Prostate gland (tissue), 2 donors: ENCODE measurements at regions not wholly inside any gene's neighbourhood (a gene's known extent, or its start where the extent isn't known, plus 50 kb on each side); places are given as distances from the start of the nearest gene placed in this dataset.

ENCODE experiments used
- DNase-seq: peaks from one replicate; pipeline ENCODE4 v3.0.0-alpha.2; 2019; ENCODE audit warnings: low spot score
- H3K27ac ChIP-seq, 2 donors: fragments of 200-600 bp; sonication (generic); 2 replicates each; pipeline ENCODE4 v1.5.1; 2017 to 2019
- H3K27me3 ChIP-seq: fragments of 200-600 bp; sonication (generic); replicated peaks from 2 replicates; pipeline ENCODE4 v1.5.1; 2019; ENCODE audit not compliant: insufficient read depth
- H3K36me3 ChIP-seq, 2 donors: fragments of 200-600 bp; sonication (generic); 1 replicate in 1 of 2; 2 replicates in 1 of 2; pipeline versions ENCODE4 v1.5.1 to v1.8.1; 2017 to 2019
- H3K4me1 ChIP-seq: fragments of 200-600 bp; sonication (generic); replicated peaks from 2 replicates; pipeline ENCODE4 v1.5.1; 2019
- H3K4me3 ChIP-seq, 2 donors: fragments of 200-600 bp; sonication (generic); 2 replicates each; pipeline ENCODE4 v1.5.1; 2017 to 2019
- H3K9me3 ChIP-seq: fragments of 200-600 bp; sonication (generic); 2 replicates; pipeline ENCODE4 v1.5.1; 2017
- POLR2A ChIP-seq: fragments of 450-650 bp; IDR thresholded peaks from one replicate; pipeline ENCODE4 v1.6.1; 2016; ENCODE audit warnings: antibody characterized with exemption, mild to moderate bottlenecking
- POLR2AphosphoS5 ChIP-seq: sonication (generic); formaldehyde crosslinking; IDR thresholded peaks from one replicate; pipeline ENCODE4 v1.6.1; 2017; ENCODE audit warnings: antibody characterized with exemption
- WGBS: methylation state at CpG from one replicate; pipeline ENCODE4 v1.1.5; 2018; 5-methylcytosine and 5-hydroxymethylcytosine counted together
- intact Hi-C: fragments of 100-400 bp; cut with DNase I; formaldehyde crosslinking; loops from one replicate; pipeline ENCODE4 v1.14.2; 2022
- TF ChIP-seq, protein P1 (sequence below), 4 experiments: fragments of 200-600 bp in 2 of 4; fragments of 450-650 bp in 2 of 4; sonication (generic) in 2 of 4; IDR thresholded peaks; 1 replicate in 3 of 4; 2 replicates in 1 of 4; pipeline ENCODE4 v1.5.1; 2016 to 2019; ENCODE audit warnings: antibody characterized with exemption in 4 of 4, mild to moderate bottlenecking in 2 of 4, moderate library complexity in 2 of 4

DNA sequence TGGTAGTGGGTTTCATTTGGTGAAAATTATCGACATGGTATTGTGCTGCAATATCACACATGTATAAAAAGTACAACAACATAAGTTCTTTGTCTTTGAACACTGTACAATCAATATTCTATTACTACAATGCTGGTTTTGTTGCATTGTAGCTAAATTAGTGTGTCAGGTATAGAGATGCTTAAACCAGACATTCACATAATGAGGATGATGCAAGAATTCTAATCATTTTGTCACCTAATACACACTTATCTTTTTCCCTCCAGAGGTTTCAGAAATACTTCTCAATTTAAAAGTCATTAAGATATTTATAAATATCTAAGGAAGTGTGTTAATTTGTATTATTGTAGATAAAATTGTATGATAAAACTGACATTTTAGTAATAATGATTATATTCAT lies 174.8 kb upstream of the MAN1A1 start:
- H3K4me1 ChIP-seq, result no peaks in the 10 kb centered on the region
- no peak overlapping the region for H3K27ac ChIP-seq
- DNase-seq, result no peak
- H3K36me3 ChIP-seq, result no peaks in the 10 kb centered on the region
- H3K4me3 ChIP-seq, result no peak overlapping the region
- 83% methylated on average over 1 of the region's 1 CpG for WGBS
- intact Hi-C loops, result no loop called here
- TF ChIP-seq, protein P1, sequence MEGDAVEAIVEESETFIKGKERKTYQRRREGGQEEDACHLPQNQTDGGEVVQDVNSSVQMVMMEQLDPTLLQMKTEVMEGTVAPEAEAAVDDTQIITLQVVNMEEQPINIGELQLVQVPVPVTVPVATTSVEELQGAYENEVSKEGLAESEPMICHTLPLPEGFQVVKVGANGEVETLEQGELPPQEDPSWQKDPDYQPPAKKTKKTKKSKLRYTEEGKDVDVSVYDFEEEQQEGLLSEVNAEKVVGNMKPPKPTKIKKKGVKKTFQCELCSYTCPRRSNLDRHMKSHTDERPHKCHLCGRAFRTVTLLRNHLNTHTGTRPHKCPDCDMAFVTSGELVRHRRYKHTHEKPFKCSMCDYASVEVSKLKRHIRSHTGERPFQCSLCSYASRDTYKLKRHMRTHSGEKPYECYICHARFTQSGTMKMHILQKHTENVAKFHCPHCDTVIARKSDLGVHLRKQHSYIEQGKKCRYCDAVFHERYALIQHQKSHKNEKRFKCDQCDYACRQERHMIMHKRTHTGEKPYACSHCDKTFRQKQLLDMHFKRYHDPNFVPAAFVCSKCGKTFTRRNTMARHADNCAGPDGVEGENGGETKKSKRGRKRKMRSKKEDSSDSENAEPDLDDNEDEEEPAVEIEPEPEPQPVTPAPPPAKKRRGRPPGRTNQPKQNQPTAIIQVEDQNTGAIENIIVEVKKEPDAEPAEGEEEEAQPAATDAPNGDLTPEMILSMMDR (IDR thresholded peaks at IDR 0.05), result no peak
- TF ChIP-seq POLR2A (no peak), POLR2AphosphoS5 (no peak)
- no peaks in the 10 kb centered on the region for H3K27me3 ChIP-seq
- H3K9me3 ChIP-seq, result no peaks in the 10 kb centered on the region

DNA sequence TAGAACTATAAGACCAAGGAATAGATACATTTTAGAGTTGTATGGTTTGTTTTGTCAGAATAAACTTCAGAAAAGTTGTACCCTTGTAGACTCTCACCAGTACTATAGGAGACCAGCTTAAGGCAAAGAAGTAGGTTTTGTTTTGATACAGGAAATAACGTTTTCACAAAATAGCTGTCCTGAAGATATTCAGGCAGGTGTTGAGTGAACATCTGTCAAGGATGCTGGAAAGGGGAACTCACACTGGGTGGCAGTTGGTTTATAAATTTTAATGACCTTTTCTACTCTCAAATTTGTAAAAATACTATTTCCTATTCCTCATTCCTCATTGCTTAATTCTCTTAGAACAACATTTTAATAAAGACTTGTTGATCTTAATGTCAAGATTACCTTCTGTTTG lies 174.0 kb upstream of the MAN1A1 start:
- TF ChIP-seq, protein P1 (IDR thresholded peaks at IDR 0.05), result no peak
- TF ChIP-seq POLR2AphosphoS5 (no peak), POLR2A (no peak)
- no peak for DNase-seq
- no peak overlapping the region for H3K27ac ChIP-seq
- no peak overlapping the region for H3K4me3 ChIP-seq
- no peaks in the 10 kb centered on the region for H3K4me1 ChIP-seq
- H3K36me3 ChIP-seq, result no peaks in the 10 kb centered on the region
- WGBS, result 68% methylated on average over 1 of the region's 1 CpG
- no peaks in the 10 kb centered on the region for H3K27me3 ChIP-seq
- intact Hi-C loops, result no loop called here
- H3K9me3 ChIP-seq, result no peaks in the 10 kb centered on the region

DNA sequence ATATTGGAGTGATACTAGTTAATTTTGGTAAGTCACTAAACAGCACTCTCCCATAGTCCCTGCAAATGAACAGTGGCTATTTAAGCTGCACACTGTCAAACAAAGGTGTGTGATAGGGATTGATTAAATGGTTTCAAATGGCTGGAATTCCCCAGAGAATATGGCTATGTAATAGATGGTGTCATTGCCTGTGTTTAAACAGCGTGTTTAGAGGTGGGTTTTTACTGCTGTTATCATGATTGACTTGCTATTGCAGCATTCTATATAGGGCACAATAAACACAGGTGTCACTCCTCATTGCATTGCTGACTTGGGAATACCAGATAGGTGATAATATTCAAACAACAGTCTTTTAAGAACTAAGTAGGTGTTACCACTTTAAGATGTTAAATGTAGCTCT lies 171.7 kb upstream of the MAN1A1 start:
- WGBS, result 74% methylated on average over 1 of the region's 1 CpG

DNA sequence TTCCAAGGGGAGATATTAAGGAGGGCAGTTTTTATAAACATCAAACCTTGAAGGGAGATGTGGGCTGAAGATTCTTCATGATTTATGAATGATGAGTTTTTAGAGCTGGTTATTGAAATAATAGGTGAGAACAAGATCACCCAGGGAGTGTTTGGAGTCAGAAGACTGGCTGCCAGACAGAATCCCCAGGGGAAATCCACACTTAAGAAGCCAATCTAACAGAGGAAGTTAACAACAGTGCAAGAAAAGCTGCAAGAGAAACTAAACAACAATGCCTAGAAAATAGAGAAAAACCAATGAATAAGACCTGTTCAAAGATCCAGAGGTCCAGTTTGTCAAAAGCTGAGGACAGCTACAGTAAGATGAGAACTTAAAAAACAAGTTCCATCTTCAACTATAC lies 167.9 kb upstream of the MAN1A1 start:
- Histone ChIP-seq H3K36me3 (no peaks in the 10 kb centered on the region), H3K4me1 (no peaks in the 10 kb centered on the region), H3K9me3 (no peaks in the 10 kb centered on the region), H3K4me3 (no peak overlapping the region), H3K27ac (no peak overlapping the region), H3K27me3 (no peaks in the 10 kb centered on the region)
- TF ChIP-seq POLR2AphosphoS5, result no peak
- intact Hi-C loops, result no loop called here
- DNase-seq, result no peak

More for the DNA sequence above, 171.7 kb upstream of the MAN1A1 start:
- intact Hi-C loops, result no loop called here
- Histone ChIP-seq H3K27me3 (no peaks in the 10 kb centered on the region), H3K36me3 (no peaks in the 10 kb centered on the region), H3K4me3 (no peak overlapping the region), H3K27ac (no peak overlapping the region), H3K9me3 (no peaks in the 10 kb centered on the region), H3K4me1 (no peaks in the 10 kb centered on the region)
- TF ChIP-seq POLR2AphosphoS5 (no peak), POLR2A (no peak)
- TF ChIP-seq, protein P1 (IDR thresholded peaks at IDR 0.05), result no peak
- no peak for DNase-seq

DNA sequence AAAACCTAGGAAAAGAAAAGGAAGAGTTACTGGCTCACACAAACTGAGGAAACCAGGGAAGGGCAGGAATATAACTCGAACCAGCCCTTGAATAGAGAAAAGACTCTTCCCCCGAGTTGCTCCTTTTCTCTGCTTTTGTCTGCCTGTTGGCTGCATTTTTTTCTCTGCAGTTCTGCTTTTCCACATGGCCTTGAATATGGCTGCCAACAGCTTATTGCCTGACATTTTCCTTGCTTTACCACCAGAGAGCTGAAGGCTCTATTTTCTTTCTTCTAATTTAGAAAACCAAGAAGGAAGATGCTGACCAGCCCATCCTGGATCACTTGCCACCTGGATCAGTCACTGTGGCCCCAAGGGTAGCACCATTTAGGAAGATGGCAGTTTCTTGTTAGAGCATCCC lies 164.8 kb upstream of the MAN1A1 start:
- WGBS, result 76% methylated on average over 2 of the region's 2 CpGs

More for the DNA sequence above, 164.8 kb upstream of the MAN1A1 start:
- no peaks in the 10 kb centered on the region for H3K4me1 ChIP-seq
- DNase-seq, result no peak
- H3K27me3 ChIP-seq, result no peaks in the 10 kb centered on the region
- no peaks in the 10 kb centered on the region for H3K9me3 ChIP-seq
- no peak overlapping the region for H3K27ac ChIP-seq
- intact Hi-C loops, result no loop called here
- H3K36me3 ChIP-seq, result no peaks in the 10 kb centered on the region
- H3K4me3 ChIP-seq, result no peak overlapping the region
- TF ChIP-seq POLR2AphosphoS5 (no peak), POLR2A (no peak)
- TF ChIP-seq, protein P1 (IDR thresholded peaks at IDR 0.05), result no peak
